ENCODE measurements at regions not wholly inside any gene's neighbourhood (a gene's known extent, or its start where the extent isn't known, plus 50 kb on each side); places are given as distances from the start of the nearest gene placed in this dataset.

GRCh38 chr10:30702860-30703259 is 73.3 kb upstream of the LYZL2 start:
- TF ChIP-seq, protein P1, sequence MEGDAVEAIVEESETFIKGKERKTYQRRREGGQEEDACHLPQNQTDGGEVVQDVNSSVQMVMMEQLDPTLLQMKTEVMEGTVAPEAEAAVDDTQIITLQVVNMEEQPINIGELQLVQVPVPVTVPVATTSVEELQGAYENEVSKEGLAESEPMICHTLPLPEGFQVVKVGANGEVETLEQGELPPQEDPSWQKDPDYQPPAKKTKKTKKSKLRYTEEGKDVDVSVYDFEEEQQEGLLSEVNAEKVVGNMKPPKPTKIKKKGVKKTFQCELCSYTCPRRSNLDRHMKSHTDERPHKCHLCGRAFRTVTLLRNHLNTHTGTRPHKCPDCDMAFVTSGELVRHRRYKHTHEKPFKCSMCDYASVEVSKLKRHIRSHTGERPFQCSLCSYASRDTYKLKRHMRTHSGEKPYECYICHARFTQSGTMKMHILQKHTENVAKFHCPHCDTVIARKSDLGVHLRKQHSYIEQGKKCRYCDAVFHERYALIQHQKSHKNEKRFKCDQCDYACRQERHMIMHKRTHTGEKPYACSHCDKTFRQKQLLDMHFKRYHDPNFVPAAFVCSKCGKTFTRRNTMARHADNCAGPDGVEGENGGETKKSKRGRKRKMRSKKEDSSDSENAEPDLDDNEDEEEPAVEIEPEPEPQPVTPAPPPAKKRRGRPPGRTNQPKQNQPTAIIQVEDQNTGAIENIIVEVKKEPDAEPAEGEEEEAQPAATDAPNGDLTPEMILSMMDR (IDR thresholded peaks at IDR 0.05) = no peak

DNA sequence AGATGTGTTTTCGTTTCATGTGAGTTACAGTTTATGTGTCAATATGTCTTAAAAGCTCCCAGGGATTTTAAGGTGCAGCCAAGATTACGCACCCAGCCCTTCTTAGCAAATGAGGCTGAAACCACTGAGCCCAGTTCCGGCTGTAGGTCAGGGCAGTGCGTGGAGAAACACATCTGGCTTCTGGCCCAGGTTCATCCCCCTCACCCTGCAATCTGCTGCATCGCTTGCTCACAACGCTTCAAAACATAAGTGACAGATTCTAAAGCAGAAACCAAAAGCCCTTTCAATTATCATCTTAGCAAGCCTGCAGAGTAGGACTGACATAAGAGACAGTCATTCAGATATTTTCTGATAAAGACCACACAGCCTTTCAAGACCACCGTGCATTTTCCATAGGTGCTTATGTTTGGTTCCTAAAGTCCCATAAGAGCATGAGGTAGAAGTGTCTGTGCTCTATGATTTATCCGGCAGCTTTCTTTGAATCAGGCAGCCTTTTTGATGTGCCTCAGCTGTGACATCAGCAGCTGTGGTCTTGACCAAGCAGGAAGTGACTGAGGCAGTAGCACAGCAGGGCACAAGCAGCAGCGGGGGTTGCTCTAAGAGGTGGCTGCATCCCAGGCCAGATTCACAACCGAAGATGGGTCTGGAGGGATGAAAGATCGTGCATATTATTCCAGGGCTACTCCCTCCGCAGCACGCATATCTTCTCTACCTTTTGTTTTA is 72.1 kb upstream of the LYZL2 start:
- TF ChIP-seq, protein P1 (IDR thresholded peaks at IDR 0.05) = no peak

- TF ChIP-seq, protein P1 (IDR thresholded peaks at IDR 0.05) = no peak
Measured at GRCh38 chr10:30697806-30698205, 68.3 kb upstream of the LYZL2 start.

DNA sequence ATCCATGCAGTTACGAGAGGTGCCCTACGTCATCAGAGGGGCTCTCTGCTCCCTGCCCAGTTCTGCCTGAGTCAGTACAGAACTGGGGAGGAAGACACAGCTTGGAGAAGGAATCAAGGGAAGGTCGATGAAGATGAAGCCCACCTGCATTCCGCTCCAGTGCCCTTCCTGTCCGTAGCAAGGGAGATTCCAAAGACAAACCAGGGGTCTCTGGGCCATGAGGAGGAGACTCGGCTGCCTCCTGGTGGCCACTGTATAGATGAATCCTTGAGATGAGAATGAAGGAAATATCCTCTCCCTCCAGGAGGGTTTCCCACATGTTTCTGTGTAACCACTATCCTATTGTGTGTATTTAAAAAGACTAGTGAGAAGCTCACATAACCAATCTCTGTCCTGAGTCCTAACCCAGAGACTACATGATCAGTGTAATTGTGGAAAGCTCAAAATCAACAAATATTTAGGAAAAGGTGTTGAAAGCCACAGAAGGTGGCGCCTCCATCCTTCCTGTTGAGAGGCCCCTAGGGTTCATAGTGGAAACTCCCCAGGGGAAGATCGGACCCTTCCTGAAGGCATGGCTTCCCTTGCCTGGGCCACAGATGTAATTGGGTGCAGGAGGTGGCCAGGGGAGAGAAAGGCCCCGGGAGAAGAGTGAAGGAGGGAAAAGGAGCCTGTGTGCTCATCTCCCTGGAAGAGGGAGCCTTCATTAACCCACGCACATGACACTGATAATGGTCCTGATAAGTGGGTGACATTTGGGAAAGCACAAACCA is 67.0 kb upstream of the LYZL2 start:
- TF ChIP-seq, protein P1 (IDR thresholded peaks at IDR 0.05) = peak; percentile 20; the same call in 1 of the 2 replicates

- TF ChIP-seq, protein P1 (IDR thresholded peaks at IDR 0.05) = no peak
Measured at GRCh38 chr10:30694518-30695228, 65.1 kb upstream of the LYZL2 start.

DNA sequence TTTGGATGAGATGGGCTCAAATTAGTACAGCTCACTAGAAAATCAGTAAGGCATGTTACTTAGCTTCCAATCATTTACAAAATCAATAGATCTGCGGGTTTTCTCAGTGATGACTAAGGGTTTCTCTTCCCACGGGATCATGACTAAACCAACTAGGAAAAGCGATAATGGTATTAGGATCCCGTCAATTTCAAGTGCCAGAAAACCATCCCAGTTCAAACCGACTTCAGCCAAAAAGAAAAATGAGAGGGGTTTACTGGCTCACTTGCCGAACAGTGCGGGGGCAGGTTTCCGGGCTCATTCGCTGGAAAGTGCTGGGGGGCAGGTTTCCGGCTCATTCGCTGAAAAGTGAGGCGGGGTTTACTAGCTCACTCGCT is 62.1 kb upstream of the LYZL2 start:
- TF ChIP-seq, protein P1 (IDR thresholded peaks at IDR 0.05) = no peak

DNA sequence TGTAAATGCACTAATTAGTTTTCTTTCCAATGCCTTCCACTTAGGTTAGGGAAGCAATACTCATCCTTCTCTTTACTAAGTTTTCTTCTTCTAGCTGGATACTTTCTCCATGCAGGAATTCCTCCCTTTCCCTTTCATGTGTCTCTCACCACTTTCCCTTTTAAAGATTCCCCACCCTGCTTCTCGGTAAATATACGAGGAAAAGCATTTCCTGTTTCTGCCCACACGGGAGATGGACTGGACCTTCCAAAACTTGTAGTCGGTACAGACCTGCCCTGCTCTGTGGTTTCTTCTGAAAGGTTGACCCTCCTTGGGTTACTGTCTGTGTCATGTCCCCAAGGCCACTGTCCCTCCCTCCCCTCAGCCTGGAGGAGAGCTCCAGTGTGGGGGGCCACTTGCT is 58.9 kb upstream of the LYZL2 start:
- TF ChIP-seq, protein P1 (IDR thresholded peaks at IDR 0.05) = no peak

Data from LNCAP (cell line).